ENCODE measurements at regions not wholly inside any gene's neighbourhood (a gene's known extent, or its start where the extent isn't known, plus 50 kb on each side); places are given as distances from the start of the nearest gene placed in this dataset.

DNA sequence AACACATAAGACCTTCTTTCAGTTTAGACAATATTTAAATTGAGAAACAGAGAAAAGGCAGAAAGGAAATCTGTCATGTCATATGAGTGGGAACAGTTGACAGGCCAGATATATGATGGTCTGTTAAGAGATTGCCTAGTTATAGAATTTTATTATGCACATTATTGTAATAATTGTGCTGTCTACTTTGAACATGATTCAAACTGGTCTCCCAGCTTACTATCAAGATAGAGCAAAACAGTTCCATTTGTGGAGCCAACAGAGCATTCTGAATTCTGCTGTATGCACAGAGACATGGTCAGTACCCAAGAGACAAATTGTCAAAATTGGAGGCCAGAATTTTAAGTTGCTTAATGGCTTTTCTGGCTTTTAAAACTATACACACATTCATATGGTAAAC is 139.4 kb downstream of the FBXO8 start:
- Histone ChIP-seq H3K27me3 (no peaks in the 10 kb centered on the region), H3K36me3 (no peaks in the 10 kb centered on the region), H3K4me1 (peaks cover 0 to 4% (median 0%) of the 10 kb centered on the region in 12 donors), H3K27ac (peak overlapping the region in 1 of 12 donors; percentile 71), H3K4me3 (no peak overlapping the region), H3K9me3 (no peaks in the 10 kb centered on the region)
- TF ChIP-seq POLR2A (IDR thresholded peaks at IDR 0.05): no peak
- TF ChIP-seq, protein P1, sequence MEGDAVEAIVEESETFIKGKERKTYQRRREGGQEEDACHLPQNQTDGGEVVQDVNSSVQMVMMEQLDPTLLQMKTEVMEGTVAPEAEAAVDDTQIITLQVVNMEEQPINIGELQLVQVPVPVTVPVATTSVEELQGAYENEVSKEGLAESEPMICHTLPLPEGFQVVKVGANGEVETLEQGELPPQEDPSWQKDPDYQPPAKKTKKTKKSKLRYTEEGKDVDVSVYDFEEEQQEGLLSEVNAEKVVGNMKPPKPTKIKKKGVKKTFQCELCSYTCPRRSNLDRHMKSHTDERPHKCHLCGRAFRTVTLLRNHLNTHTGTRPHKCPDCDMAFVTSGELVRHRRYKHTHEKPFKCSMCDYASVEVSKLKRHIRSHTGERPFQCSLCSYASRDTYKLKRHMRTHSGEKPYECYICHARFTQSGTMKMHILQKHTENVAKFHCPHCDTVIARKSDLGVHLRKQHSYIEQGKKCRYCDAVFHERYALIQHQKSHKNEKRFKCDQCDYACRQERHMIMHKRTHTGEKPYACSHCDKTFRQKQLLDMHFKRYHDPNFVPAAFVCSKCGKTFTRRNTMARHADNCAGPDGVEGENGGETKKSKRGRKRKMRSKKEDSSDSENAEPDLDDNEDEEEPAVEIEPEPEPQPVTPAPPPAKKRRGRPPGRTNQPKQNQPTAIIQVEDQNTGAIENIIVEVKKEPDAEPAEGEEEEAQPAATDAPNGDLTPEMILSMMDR (IDR thresholded peaks at IDR 0.05): no peak
- ATAC-seq: no peak
- intact Hi-C loops (cut with DNase I): no loop called here
- no peak for DNase-seq

DNA sequence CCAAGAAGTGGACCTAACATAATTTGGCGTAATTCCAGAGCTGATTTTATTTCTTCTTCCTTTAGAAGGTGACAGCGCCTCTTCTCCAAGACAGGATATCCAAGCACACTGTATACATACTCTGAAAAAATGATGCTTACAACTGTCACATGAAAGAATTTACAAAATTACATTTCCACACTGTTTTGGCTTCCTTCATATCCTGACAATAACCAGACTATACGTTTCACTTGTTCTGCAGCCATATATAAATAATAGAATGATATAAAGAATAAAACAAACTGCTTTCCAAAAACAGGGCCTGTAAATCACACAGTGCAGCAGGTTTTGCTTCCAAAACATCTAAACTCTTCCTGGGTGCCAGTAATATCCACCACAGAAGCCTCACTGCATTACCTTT is 141.6 kb downstream of the FBXO8 start:
- H3K4me1 ChIP-seq: no peaks in the 10 kb centered on the region
- no peaks in the 10 kb centered on the region for H3K36me3 ChIP-seq
- no peak overlapping the region for H3K27ac ChIP-seq
- no peaks in the 10 kb centered on the region for H3K9me3 ChIP-seq
- no peaks in the 10 kb centered on the region for H3K27me3 ChIP-seq
- DNase-seq (no peak), ATAC-seq (no peak)
- no peak overlapping the region for H3K4me3 ChIP-seq
- TF ChIP-seq, protein P1 (IDR thresholded peaks at IDR 0.05): no peak
- TF ChIP-seq POLR2A (IDR thresholded peaks at IDR 0.05): no peak
- intact Hi-C loops (cut with DNase I): no loop called here
- 60 to 74% (median 65%) methylated on average over 3 of the region's 3 CpGs for WGBS, 4 donors

DNA sequence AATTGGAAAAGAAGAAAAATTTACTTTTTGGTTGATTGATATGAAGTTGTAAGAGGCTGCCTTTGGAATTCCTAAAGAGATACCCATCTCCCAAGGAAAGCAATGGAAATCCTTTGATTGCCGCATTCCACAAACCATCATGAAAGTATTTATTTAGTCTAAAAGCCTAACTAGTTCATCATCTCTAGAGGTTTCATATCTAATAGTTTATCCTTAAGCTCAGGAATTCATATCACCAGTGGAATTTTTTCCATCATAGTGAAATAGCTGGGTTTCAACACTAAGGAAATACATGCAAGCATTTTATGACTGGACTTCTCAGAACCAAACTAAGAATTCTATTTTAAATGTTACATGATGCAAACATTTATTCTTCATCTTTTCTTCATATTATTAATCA is 144.9 kb downstream of the FBXO8 start:
- H3K4me3 ChIP-seq: no peak overlapping the region
- no peak for ATAC-seq

DNA sequence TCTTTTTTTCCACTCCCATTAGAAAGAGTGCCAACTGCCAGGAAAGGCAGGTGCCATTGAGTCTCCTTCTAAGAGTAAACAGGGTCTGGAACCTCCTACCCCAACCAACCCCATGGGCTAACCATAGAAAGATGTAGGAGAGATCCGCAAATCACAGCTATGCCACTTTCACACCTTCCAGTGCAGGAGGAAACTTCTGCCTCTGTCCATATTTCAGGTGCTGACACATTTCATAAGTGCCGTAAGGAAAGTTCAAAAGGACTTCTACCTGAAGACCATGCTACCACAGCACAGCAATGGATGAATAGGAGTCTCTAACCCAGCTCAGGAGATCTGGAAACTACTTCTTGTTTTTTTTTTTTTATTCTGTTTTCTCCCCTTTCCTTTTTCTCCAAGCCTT is 145.8 kb downstream of the FBXO8 start:
- intact Hi-C loops (cut with DNase I): no loop called here
- TF ChIP-seq, protein P1 (IDR thresholded peaks at IDR 0.05): no peak
- TF ChIP-seq POLR2A (IDR thresholded peaks at IDR 0.05): no peak
- H3K9me3 ChIP-seq: no peaks in the 10 kb centered on the region
- no peak for ATAC-seq
- no peaks in the 10 kb centered on the region for H3K27me3 ChIP-seq
- H3K36me3 ChIP-seq: no peaks in the 10 kb centered on the region
- no peak for DNase-seq
- no peak overlapping the region for H3K4me3 ChIP-seq
- 81 to 90% (median 84%) methylated on average over 2 of the region's 2 CpGs for WGBS, 4 donors
- H3K27ac ChIP-seq: peak overlapping the region in 1 of 12 donors; percentile 48
- H3K4me1 ChIP-seq: peaks cover 0 to 5% (median 0%) of the 10 kb centered on the region in 12 donors

More for the DNA sequence above, 144.9 kb downstream of the FBXO8 start:
- Histone ChIP-seq H3K9me3 (no peaks in the 10 kb centered on the region), H3K27me3 (no peaks in the 10 kb centered on the region), H3K4me1 (peaks cover 0 to 5% (median 0%) of the 10 kb centered on the region in 12 donors), H3K27ac (no peak overlapping the region), H3K36me3 (no peaks in the 10 kb centered on the region)
- intact Hi-C loops (cut with DNase I): no loop called here
- DNase-seq: no peak
- TF ChIP-seq, protein P1 (IDR thresholded peaks at IDR 0.05): no peak
- TF ChIP-seq POLR2A (IDR thresholded peaks at IDR 0.05): no peak
- WGBS, 4 donors: 91 to 100% (median 93%) methylated on average over 1 of the region's 1 CpG

Measured in heart left ventricle (tissue), 16 donors.